ENCODE measurements at regions not wholly inside any gene's neighbourhood (a gene's known extent, or its start where the extent isn't known, plus 50 kb on each side); places are given as distances from the start of the nearest gene placed in this dataset.

DNA sequence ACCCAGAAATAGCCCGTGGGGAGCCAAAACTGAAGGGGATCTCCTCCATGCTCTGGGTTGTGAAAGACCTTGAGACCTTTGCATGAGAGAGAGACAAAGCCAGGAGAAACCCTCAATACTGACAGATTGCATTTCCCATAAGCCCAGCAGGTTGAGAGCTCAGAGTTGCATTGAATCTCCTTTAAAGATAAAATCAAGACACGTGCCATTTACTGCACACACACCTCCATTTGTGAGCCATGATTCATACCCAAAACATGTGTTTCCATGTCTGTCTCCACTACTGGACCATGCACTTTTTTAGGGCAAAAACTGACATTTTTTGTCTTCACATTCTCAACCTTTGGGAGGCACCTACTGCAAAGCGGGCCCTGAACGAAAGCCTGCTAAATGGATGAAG, 144.0 kb upstream of the NRIP1 start:
- ATAC-seq (ENCODE audit: insufficient read depth, low FRiP score) (no peak), DNase-seq (no peak)
- H3K4me3 ChIP-seq, result no peak overlapping the region
- H3K4me1 ChIP-seq (ENCODE audit: control insufficient read depth in 5 of 5, insufficient read depth in 5 of 5, low read length in 5 of 5), result peaks cover 0 to 9% (median 0%) of the 10 kb centered on the region in 5 donors
- no peaks in the 10 kb centered on the region for H3K27me3 ChIP-seq (ENCODE audit: control insufficient read depth in 3 of 3, insufficient read depth in 3 of 3, low read length in 2 of 3)
- H3K9ac ChIP-seq (ENCODE audit: insufficient read depth in 1 of 2, low read length in 2 of 2), result no peak overlapping the region
- no peak overlapping the region for H3K27ac ChIP-seq (ENCODE audit: low read depth in 1 of 2, low read length in 1 of 2)
- H3K36me3 ChIP-seq (ENCODE audit: control insufficient read depth in 4 of 4, insufficient read depth in 4 of 4, low read length in 4 of 4), result no peaks in the 10 kb centered on the region
- peaks cover 0 to 2% (median 0%) of the 10 kb centered on the region in 4 donors for H3K9me3 ChIP-seq (ENCODE audit: control insufficient read depth in 4 of 4, insufficient read depth in 3 of 4, low read length in 3 of 4)
- 92 to 93% methylated on average over 4 of the region's 4 CpGs for WGBS, 2 donors
- no peak for TF ChIP-seq CTCF (IDR thresholded peaks at IDR 0.05; ENCODE audit: control extremely low read depth, extremely low read depth)

- no peak for TF ChIP-seq CTCF (IDR thresholded peaks at IDR 0.05; ENCODE audit: control extremely low read depth, extremely low read depth)
Observed at GRCh38 chr21:15209224-15209623, 144.4 kb upstream of the NRIP1 start.

GRCh38 chr21:15210235-15210678, 145.5 kb upstream of the NRIP1 start:
- TF ChIP-seq CTCF (IDR thresholded peaks at IDR 0.05; ENCODE audit: control extremely low read depth, extremely low read depth), result no peak
- DNase-seq (no peak), ATAC-seq (ENCODE audit: insufficient read depth, low FRiP score) (peak; percentile 72)
- Histone ChIP-seq H3K4me3 (no peak overlapping the region), H3K27me3 (ENCODE audit: control insufficient read depth in 3 of 3, insufficient read depth in 3 of 3, low read length in 2 of 3) (no peaks in the 10 kb centered on the region), H3K9me3 (ENCODE audit: control insufficient read depth in 4 of 4, insufficient read depth in 3 of 4, low read length in 3 of 4) (peaks cover 0 to 2% (median 0%) of the 10 kb centered on the region in 4 donors), H3K36me3 (ENCODE audit: control insufficient read depth in 4 of 4, insufficient read depth in 4 of 4, low read length in 4 of 4) (no peaks in the 10 kb centered on the region), H3K27ac (ENCODE audit: low read depth in 1 of 2, low read length in 1 of 2) (no peak overlapping the region), H3K9ac (ENCODE audit: insufficient read depth in 1 of 2, low read length in 2 of 2) (no peak overlapping the region), H3K4me1 (ENCODE audit: control insufficient read depth in 5 of 5, insufficient read depth in 5 of 5, low read length in 5 of 5) (peaks cover 0 to 7% (median 0%) of the 10 kb centered on the region in 5 donors)
- 46 to 66% methylated on average over 3 of the region's 3 CpGs for WGBS, 2 donors

More at GRCh38 chr21:15209224-15209623, 144.4 kb upstream of the NRIP1 start:
- peaks cover 0 to 2% (median 0%) of the 10 kb centered on the region in 4 donors for H3K9me3 ChIP-seq (ENCODE audit: control insufficient read depth in 4 of 4, insufficient read depth in 3 of 4, low read length in 3 of 4)
- H3K4me1 ChIP-seq (ENCODE audit: control insufficient read depth in 5 of 5, insufficient read depth in 5 of 5, low read length in 5 of 5), result peaks cover 0 to 9% (median 0%) of the 10 kb centered on the region in 5 donors
- no peaks in the 10 kb centered on the region for H3K27me3 ChIP-seq (ENCODE audit: control insufficient read depth in 3 of 3, insufficient read depth in 3 of 3, low read length in 2 of 3)
- no peaks in the 10 kb centered on the region for H3K36me3 ChIP-seq (ENCODE audit: control insufficient read depth in 4 of 4, insufficient read depth in 4 of 4, low read length in 4 of 4)
- no peak for ATAC-seq (ENCODE audit: insufficient read depth, low FRiP score)
- DNase-seq, result no peak
- no peak overlapping the region for H3K9ac ChIP-seq (ENCODE audit: insufficient read depth in 1 of 2, low read length in 2 of 2)
- H3K4me3 ChIP-seq, result no peak overlapping the region
- H3K27ac ChIP-seq (ENCODE audit: low read depth in 1 of 2, low read length in 1 of 2), result no peak overlapping the region

All from lung (tissue), 11 donors.